WTC11 (cell line): ENCODE measurements at regions not wholly inside any gene's neighbourhood (a gene's known extent, or its start where the extent isn't known, plus 50 kb on each side); places are given as distances from the start of the nearest gene placed in this dataset.
A peak's percentile ranks its signal among the peaks of the same experiment; 100 is the strongest.
"Not testable (repeated sequence)": the region's sequence is repeated elsewhere in the genome, so short reads cannot be mapped to it uniquely, and the experiment has no call there.

ENCODE experiments used
- ATAC-seq: fragments of 200-7000 bp; cut with Tn5 transposase; 2 replicates; pipeline ENCODE4 v1.10.0; 2021; ENCODE audit warnings: mild to moderate bottlenecking, moderate library complexity
- CTCF ChIA-PET: fragments of 300-600 bp; sonication (Branson Sonifier 250); formaldehyde crosslinking; loops from one replicate; lab custom pipeline; 2021; ENCODE audit warnings: antibody characterized with exemption; lab: Charles Lee
- POLR2A ChIA-PET: fragments of 350-600 bp; sonication (Branson Sonifier 250); formaldehyde crosslinking; loops from one replicate; lab custom pipeline; 2021; ENCODE audit warnings: antibody characterized with exemption; lab: Charles Lee
- DNase-seq: peaks from one replicate; pipeline ENCODE4 v3.0.0; 2021; ENCODE audit warnings: low spot score
- H3K27ac Mint-ChIP-seq: 2 replicates; pipeline ENCODE4 v1.8.0; 2021; ENCODE audit warnings: mixed read lengths
- H3K27me3 Mint-ChIP-seq: 2 replicates; pipeline ENCODE4 v1.8.0; 2021; ENCODE audit warnings: low read depth, mild to moderate bottlenecking, moderate library complexity, mixed read lengths
- H3K36me3 Mint-ChIP-seq: 2 replicates; pipeline ENCODE4 v1.8.0; 2021; ENCODE audit warnings: mixed read lengths
- H3K4me1 Mint-ChIP-seq: 2 replicates; pipeline ENCODE4 v1.8.0; 2022; ENCODE audit warnings: mixed read lengths
- H3K4me3 Mint-ChIP-seq: 2 replicates; pipeline ENCODE4 v1.8.0; 2021; ENCODE audit warnings: mild to moderate bottlenecking, moderate library complexity, mixed read lengths
- H3K9me3 Mint-ChIP-seq: 2 replicates; pipeline ENCODE4 v1.8.0; 2021; ENCODE audit warnings: mixed read lengths
- CBFB ChIP-seq: sonication (generic); formaldehyde crosslinking; IDR thresholded peaks from 2 replicates; pipeline ENCODE4 v1.8.1; 2022; ENCODE audit warnings: mild to moderate bottlenecking, low read depth, missing genetic modification reagents
- ETV6 ChIP-seq: sonication (generic); formaldehyde crosslinking; IDR thresholded peaks from 2 replicates; pipeline ENCODE4 v1.8.1; 2022; ENCODE audit warnings: mild to moderate bottlenecking, missing genetic modification reagents
- FOXJ3 ChIP-seq: sonication (generic); formaldehyde crosslinking; IDR thresholded peaks from 2 replicates; pipeline ENCODE4 v1.9.0; 2021; ENCODE audit warnings: missing genetic modification reagents, mild to moderate bottlenecking, borderline replicate concordance
- FOXP1 ChIP-seq: sonication (generic); formaldehyde crosslinking; IDR thresholded peaks from 2 replicates; pipeline ENCODE4 v1.8.0; 2022; ENCODE audit warnings: missing genetic modification reagents, mild to moderate bottlenecking, moderate library complexity, borderline replicate concordance
- GABPB1 ChIP-seq: sonication (generic); formaldehyde crosslinking; IDR thresholded peaks from 2 replicates; pipeline ENCODE4 v1.8.1; 2023; ENCODE audit warnings: mild to moderate bottlenecking, missing genetic modification reagents
- HMGA2 ChIP-seq: fragments of 250-450 bp; sonication (Bioruptor Pico); IDR thresholded peaks from 2 replicates; pipeline ENCODE4 v1.4.0; 2021; ENCODE audit warnings: mild to moderate bottlenecking, moderate library complexity
- JAZF1 ChIP-seq: fragments of 250-450 bp; sonication (Bioruptor Pico); IDR thresholded peaks from 2 replicates; pipeline ENCODE4 v1.9.0; 2021; ENCODE audit warnings: moderate library complexity, mild to moderate bottlenecking, inconsistent platforms
- MXD4 ChIP-seq: fragments of 250-450 bp; sonication (Bioruptor Pico); IDR thresholded peaks from 2 replicates; pipeline ENCODE4 v1.8.0; 2021; ENCODE audit warnings: mild to moderate bottlenecking, moderate library complexity, borderline replicate concordance
- NFYB ChIP-seq: sonication (generic); formaldehyde crosslinking; conservative IDR thresholded peaks from 2 replicates; pipeline ENCODE4 v1.8.0; 2022; ENCODE audit warnings: low read depth, missing genetic modification reagents
- NR3C1 ChIP-seq: sonication (generic); formaldehyde crosslinking; conservative IDR thresholded peaks from 2 replicates; pipeline ENCODE4 v1.8.1; 2023; ENCODE audit warnings: low read depth, mild to moderate bottlenecking, missing genetic modification reagents
- SOX15 ChIP-seq: fragments of 250-450 bp; sonication (Bioruptor Pico); IDR thresholded peaks from 2 replicates; pipeline ENCODE4 v1.9.0; 2021; ENCODE audit warnings: mild to moderate bottlenecking
- ZNF138 ChIP-seq: sonication (generic); formaldehyde crosslinking; conservative IDR thresholded peaks from 2 replicates; pipeline ENCODE4 v1.8.1; 2022; ENCODE audit warnings: mild to moderate bottlenecking, moderate library complexity, missing genetic modification reagents
- ZNF396 ChIP-seq: fragments of 250-450 bp; sonication (Bioruptor Pico); IDR thresholded peaks from 2 replicates; pipeline ENCODE4 v1.8.0; 2021; ENCODE audit warnings: mild to moderate bottlenecking, moderate library complexity, borderline replicate concordance
- TF ChIP-seq, protein P1 (sequence below): fragments of 200-600 bp; IDR thresholded peaks from 2 replicates; pipeline ENCODE4 v1.8.0; 2022; ENCODE audit warnings: antibody characterized with exemption
- TF ChIP-seq, protein P2 (sequence below): sonication (generic); formaldehyde crosslinking; IDR thresholded peaks from 2 replicates; pipeline ENCODE4 v1.8.1; 2022; ENCODE audit warnings: missing genetic modification reagents, borderline replicate concordance
- TF ChIP-seq, protein P3 (sequence below): fragments of 250-450 bp; sonication (Bioruptor Pico); IDR thresholded peaks from 2 replicates; pipeline ENCODE4 v2.1.2; 2022; ENCODE audit warnings: mild to moderate bottlenecking, moderate library complexity
- TF ChIP-seq, protein P4 (sequence below): sonication (generic); formaldehyde crosslinking; IDR thresholded peaks from 2 replicates; pipeline ENCODE4 v1.8.1; 2022; ENCODE audit warnings: mild to moderate bottlenecking, missing genetic modification reagents, moderate library complexity, borderline replicate concordance
- TF ChIP-seq, protein P5 (sequence below): sonication (generic); formaldehyde crosslinking; IDR thresholded peaks from 2 replicates; pipeline ENCODE4 v1.8.1; 2022; ENCODE audit warnings: low read depth, mild to moderate bottlenecking, moderate library complexity, missing genetic modification reagents, borderline replicate concordance

DNA sequence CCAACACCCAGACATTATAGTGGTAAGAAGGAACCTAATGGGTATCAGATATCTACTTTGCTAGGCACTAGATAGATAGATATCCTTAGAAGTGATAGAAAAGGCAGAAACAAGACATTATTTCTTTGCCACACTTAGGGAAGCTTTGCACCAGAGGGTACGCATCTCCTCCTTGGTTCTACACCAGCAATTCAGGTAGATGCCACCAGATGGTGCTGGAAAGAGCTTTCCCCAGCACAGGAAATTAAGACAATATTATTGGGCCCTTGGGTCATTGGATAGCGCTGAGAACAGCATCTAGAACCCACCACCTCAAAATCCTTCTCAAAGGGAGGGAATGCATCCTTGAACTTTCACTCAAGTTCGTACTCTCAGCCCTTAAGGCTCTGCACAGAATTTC is 173.8 kb upstream of the CCL2 start:
- TF ChIP-seq, protein P1, sequence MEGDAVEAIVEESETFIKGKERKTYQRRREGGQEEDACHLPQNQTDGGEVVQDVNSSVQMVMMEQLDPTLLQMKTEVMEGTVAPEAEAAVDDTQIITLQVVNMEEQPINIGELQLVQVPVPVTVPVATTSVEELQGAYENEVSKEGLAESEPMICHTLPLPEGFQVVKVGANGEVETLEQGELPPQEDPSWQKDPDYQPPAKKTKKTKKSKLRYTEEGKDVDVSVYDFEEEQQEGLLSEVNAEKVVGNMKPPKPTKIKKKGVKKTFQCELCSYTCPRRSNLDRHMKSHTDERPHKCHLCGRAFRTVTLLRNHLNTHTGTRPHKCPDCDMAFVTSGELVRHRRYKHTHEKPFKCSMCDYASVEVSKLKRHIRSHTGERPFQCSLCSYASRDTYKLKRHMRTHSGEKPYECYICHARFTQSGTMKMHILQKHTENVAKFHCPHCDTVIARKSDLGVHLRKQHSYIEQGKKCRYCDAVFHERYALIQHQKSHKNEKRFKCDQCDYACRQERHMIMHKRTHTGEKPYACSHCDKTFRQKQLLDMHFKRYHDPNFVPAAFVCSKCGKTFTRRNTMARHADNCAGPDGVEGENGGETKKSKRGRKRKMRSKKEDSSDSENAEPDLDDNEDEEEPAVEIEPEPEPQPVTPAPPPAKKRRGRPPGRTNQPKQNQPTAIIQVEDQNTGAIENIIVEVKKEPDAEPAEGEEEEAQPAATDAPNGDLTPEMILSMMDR: 0 out of 2 replicates have a peak, but pooled peaks have one; percentile 42
- no peak for TF ChIP-seq NFYB (CRISPR knock-in tag)
- no peak for TF ChIP-seq NR3C1 (CRISPR knock-in tag)
- ChIA-PET POLR2A (no interaction called here), CTCF (interaction anchor here (0.6 to 2.8 kb wide), 19 partner anchors 9 to 331 kb away, joined by 3 to 38 read pairs (median 5); no protein-coding TSS in a partner anchor)
- no peaks in the 10 kb centered on the region for H3K36me3 Mint-ChIP-seq
- H3K4me1 Mint-ChIP-seq: peaks cover 23% of the 10 kb centered on the region
- peak; percentile 87 for ATAC-seq
- no peak overlapping the region for H3K4me3 Mint-ChIP-seq
- H3K27me3 Mint-ChIP-seq: no peaks in the 10 kb centered on the region
- DNase-seq: peak; percentile 54
- no peaks in the 10 kb centered on the region for H3K9me3 Mint-ChIP-seq
- no peak overlapping the region for H3K27ac Mint-ChIP-seq

DNA sequence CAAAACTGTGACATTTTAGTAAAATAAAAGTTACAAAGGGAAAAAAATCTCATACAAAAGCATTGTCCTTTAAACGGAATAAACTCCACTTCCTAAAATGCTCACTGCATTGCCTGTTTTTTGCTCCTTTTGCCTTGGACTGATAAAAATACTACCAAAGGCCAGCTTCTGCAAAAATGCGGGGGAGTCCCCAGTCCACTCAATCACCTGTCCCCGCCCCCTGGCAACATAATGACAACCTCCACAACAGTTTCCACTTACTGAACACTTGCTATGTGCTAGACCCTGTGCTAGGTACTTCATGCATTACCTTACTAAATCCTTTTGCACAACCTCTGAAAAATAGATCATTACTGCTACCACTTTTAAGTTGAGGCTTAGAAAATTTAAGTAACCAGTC is 172.7 kb upstream of the CCL2 start:
- Mint-ChIP-seq H3K4me1 (peaks cover 20% of the 10 kb centered on the region), H3K9me3 (peaks cover 8% of the 10 kb centered on the region), H3K27ac (no peak overlapping the region)
- POLR2A ChIA-PET: no interaction called here
- TF ChIP-seq GABPB1 (CRISPR knock-in tag) (no peak), ZNF396 (no peak), JAZF1 (CRISPR knock-in tag) (no peak), SOX15 (CRISPR knock-in tag) (no peak), FOXJ3 (CRISPR knock-in tag) (no peak), MXD4 (no peak), HMGA2 (CRISPR knock-in tag) (no peak), FOXP1 (CRISPR knock-in tag) (no peak), ETV6 (no peak), ZNF138 (CRISPR knock-in tag) (no peak), CBFB (CRISPR knock-in tag) (no peak)
- TF ChIP-seq, protein P2, sequence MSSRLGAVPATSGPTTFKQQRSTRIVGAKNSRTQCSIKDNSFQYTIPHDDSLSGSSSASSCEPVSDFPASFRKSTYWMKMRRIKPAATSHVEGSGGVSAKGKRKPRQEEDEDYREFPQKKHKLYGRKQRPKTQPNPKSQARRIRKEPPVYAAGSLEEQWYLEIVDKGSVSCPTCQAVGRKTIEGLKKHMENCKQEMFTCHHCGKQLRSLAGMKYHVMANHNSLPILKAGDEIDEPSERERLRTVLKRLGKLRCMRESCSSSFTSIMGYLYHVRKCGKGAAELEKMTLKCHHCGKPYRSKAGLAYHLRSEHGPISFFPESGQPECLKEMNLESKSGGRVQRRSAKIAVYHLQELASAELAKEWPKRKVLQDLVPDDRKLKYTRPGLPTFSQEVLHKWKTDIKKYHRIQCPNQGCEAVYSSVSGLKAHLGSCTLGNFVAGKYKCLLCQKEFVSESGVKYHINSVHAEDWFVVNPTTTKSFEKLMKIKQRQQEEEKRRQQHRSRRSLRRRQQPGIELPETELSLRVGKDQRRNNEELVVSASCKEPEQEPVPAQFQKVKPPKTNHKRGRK: no peak
- TF ChIP-seq, protein P3, sequence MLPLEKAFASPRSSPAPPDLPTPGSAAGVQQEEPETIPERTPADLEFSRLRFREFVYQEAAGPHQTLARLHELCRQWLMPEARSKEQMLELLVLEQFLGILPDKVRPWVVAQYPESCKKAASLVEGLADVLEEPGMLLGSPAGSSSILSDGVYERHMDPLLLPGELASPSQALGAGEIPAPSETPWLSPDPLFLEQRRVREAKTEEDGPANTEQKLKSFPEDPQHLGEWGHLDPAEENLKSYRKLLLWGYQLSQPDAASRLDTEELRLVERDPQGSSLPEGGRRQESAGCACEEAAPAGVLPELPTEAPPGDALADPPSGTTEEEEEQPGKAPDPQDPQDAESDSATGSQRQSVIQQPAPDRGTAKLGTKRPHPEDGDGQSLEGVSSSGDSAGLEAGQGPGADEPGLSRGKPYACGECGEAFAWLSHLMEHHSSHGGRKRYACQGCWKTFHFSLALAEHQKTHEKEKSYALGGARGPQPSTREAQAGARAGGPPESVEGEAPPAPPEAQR (CRISPR knock-in tag): no peak
- TF ChIP-seq, protein P4, sequence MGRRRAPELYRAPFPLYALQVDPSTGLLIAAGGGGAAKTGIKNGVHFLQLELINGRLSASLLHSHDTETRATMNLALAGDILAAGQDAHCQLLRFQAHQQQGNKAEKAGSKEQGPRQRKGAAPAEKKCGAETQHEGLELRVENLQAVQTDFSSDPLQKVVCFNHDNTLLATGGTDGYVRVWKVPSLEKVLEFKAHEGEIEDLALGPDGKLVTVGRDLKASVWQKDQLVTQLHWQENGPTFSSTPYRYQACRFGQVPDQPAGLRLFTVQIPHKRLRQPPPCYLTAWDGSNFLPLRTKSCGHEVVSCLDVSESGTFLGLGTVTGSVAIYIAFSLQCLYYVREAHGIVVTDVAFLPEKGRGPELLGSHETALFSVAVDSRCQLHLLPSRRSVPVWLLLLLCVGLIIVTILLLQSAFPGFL (CRISPR knock-in tag): no peak
- TF ChIP-seq, protein P5, sequence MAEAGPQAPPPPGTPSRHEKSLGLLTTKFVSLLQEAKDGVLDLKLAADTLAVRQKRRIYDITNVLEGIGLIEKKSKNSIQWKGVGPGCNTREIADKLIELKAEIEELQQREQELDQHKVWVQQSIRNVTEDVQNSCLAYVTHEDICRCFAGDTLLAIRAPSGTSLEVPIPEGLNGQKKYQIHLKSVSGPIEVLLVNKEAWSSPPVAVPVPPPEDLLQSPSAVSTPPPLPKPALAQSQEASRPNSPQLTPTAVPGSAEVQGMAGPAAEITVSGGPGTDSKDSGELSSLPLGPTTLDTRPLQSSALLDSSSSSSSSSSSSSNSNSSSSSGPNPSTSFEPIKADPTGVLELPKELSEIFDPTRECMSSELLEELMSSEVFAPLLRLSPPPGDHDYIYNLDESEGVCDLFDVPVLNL (CRISPR knock-in tag): no peak
- TF ChIP-seq, all 79 proteins: peak for 0
- Mint-ChIP-seq H3K4me3 (no peak overlapping the region), H3K36me3 (peaks cover 5% of the 10 kb centered on the region), H3K27me3 (peaks cover 2% of the 10 kb centered on the region; the same call in 1 of the 2 replicates)
- CTCF ChIA-PET: no interaction called here
- DNase-seq: no peak
- no peak for ATAC-seq

DNA sequence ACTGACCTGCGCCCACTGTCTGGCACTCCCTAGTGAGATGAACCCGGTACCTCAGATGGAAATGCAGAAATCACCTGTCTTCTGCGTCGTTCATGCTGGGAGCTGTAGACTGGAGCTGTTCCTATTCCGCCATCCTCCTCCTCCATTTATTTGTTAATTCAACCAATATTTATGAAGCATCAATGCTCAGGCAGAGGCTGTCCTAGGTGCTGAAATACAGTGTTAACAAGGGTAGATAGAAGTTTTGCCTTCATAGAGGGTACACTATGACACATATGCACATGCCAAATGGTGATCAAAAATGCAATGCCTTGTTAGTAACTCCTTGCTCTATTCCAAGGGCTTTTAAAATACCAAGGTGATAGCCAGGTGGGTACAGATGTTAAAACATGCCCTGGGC is 166.0 kb upstream of the CCL2 start:
- DNase-seq, POLR2A ChIA-PET, H3K27ac Mint-ChIP-seq, ATAC-seq, CTCF ChIA-PET, H3K4me1 Mint-ChIP-seq, H3K4me3 Mint-ChIP-seq, H3K27me3 Mint-ChIP-seq: not testable (repeated sequence)
- Mint-ChIP-seq H3K36me3 (peaks cover 25% of the 10 kb centered on the region), H3K9me3 (peaks cover 26% of the 10 kb centered on the region)
